ENCODE measurements at regions not wholly inside any gene's neighbourhood (a gene's known extent, or its start where the extent isn't known, plus 50 kb on each side); places are given as distances from the start of the nearest gene placed in this dataset.

GRCh38 chr9:555493-555892 is 286.0 kb upstream of the DMRT1 start:
- TF ChIP-seq ZBTB7A (IDR thresholded peaks at IDR 0.05; ENCODE audit: low read depth) (no peak), MAX (IDR thresholded peaks at IDR 0.05) (no peak), TEAD4 (IDR thresholded peaks at IDR 0.05) (no peak), TAF1 (IDR thresholded peaks at IDR 0.05; ENCODE audit: low read depth) (no peak), REST (IDR thresholded peaks at IDR 0.05; ENCODE audit: low read depth) (no peak), FOXM1 (IDR thresholded peaks at IDR 0.05; ENCODE audit: borderline replicate concordance, low read depth) (no peak)
